GM12865 (cell line): ENCODE measurements at regions not wholly inside any gene's neighbourhood (a gene's known extent, or its start where the extent isn't known, plus 50 kb on each side); places are given as distances from the start of the nearest gene placed in this dataset.

Experiments used
- DNase-seq: peaks from one replicate; pipeline ENCODE4 v3.0.0; 2010; ENCODE audit warnings: low read depth
- H3K4me3 ChIP-seq: 2 replicates; pipeline ENCODE4 v1.5.1; 2011; ENCODE audit warnings: mild to moderate bottlenecking, low read depth, low read length, control low read depth
- CTCF ChIP-seq: IDR thresholded peaks from 2 replicates; pipeline ENCODE4 v1.5.1; 2011; ENCODE audit warnings: low read length, control low read depth, low read depth, inconsistent platforms; ENCODE audit not compliant: insufficient read depth; ENCODE audit errors: missing control alignments

- H3K4me3 ChIP-seq = no peak overlapping the region
- no peak for DNase-seq
- TF ChIP-seq CTCF = no peak
These were observed 103.0 kb downstream of the ACKR3 start for GRCh38 chr2:236672606-236673005.

- no peak for DNase-seq
- TF ChIP-seq CTCF = no peak
- H3K4me3 ChIP-seq = no peak overlapping the region
These were observed 103.6 kb downstream of the ACKR3 start for GRCh38 chr2:236673126-236673822.

GRCh38 chr2:236673823-236674185 lies 104.2 kb downstream of the ACKR3 start:
- no peak for DNase-seq
- TF ChIP-seq CTCF = no peak
- H3K4me3 ChIP-seq = no peak overlapping the region

- no peak for DNase-seq
- no peak for TF ChIP-seq CTCF
- H3K4me3 ChIP-seq = no peak overlapping the region
These were observed 104.6 kb downstream of the ACKR3 start for GRCh38 chr2:236674238-236674637.

- no peak overlapping the region for H3K4me3 ChIP-seq
- no peak for DNase-seq
- no peak for TF ChIP-seq CTCF
These were observed 105.0 kb downstream of the ACKR3 start for GRCh38 chr2:236674646-236675045.

- no peak for DNase-seq
- no peak overlapping the region for H3K4me3 ChIP-seq
- TF ChIP-seq CTCF = no peak
These were observed 105.4 kb downstream of the ACKR3 start for GRCh38 chr2:236675051-236675450.

- DNase-seq = no peak
- TF ChIP-seq CTCF = no peak
- no peak overlapping the region for H3K4me3 ChIP-seq
These were observed 105.9 kb downstream of the ACKR3 start for GRCh38 chr2:236675526-236675925.
